Activated CD4-positive, alpha-beta T cell treated with anti-CD3 and anti-CD28 coated beads, Interleukin-2, amount 10 ng/mL, durations not matched to agents 7 days and 5 days (primary cell): ENCODE measurements at regions not wholly inside any gene's neighbourhood (a gene's known extent, or its start where the extent isn't known, plus 50 kb on each side); places are given as distances from the start of the nearest gene placed in this dataset.

Experiments used
- CTCF ChIA-PET: fragments of 350-600 bp; sonication (Branson Sonifier 250); formaldehyde crosslinking; loops from one replicate; lab custom pipeline; 2021; ENCODE audit warnings: antibody characterized with exemption; lab: Charles Lee
- POLR2A ChIA-PET: fragments of 350-600 bp; sonication (Branson Sonifier 250); formaldehyde crosslinking; loops from one replicate; lab custom pipeline; 2021; ENCODE audit warnings: antibody characterized with exemption; lab: Charles Lee
- DNase-seq: peaks from one replicate; pipeline ENCODE4 v3.0.0-alpha.2; 2020
- H3K27ac Mint-ChIP-seq: one replicate; pipeline ENCODE4 v1.8.0; 2021; ENCODE audit warnings: mild to moderate bottlenecking, moderate library complexity, mixed read lengths
- H3K27me3 Mint-ChIP-seq: one replicate; pipeline ENCODE4 v1.8.0; 2021; ENCODE audit warnings: mixed read lengths
- H3K36me3 Mint-ChIP-seq: one replicate; pipeline ENCODE4 v1.8.0; 2021; ENCODE audit warnings: low read depth, mixed read lengths
- H3K4me1 Mint-ChIP-seq: one replicate; pipeline ENCODE4 v1.8.0; 2021; ENCODE audit warnings: mixed read lengths
- H3K4me3 Mint-ChIP-seq: one replicate; pipeline ENCODE4 v1.8.0; 2021; ENCODE audit warnings: mild to moderate bottlenecking, moderate library complexity, mixed read lengths
- H3K9me3 Mint-ChIP-seq: one replicate; pipeline ENCODE4 v1.8.0; 2021; ENCODE audit warnings: mixed read lengths

- H3K36me3 Mint-ChIP-seq, result no peaks in the 10 kb centered on the region
- no peaks in the 10 kb centered on the region for H3K4me1 Mint-ChIP-seq
- CTCF ChIA-PET, result no interaction called here
- no peak overlapping the region for H3K4me3 Mint-ChIP-seq
- DNase-seq, result no peak
- no peaks in the 10 kb centered on the region for H3K9me3 Mint-ChIP-seq
- POLR2A ChIA-PET, result no interaction called here
- H3K27ac Mint-ChIP-seq, result no peak overlapping the region
- H3K27me3 Mint-ChIP-seq, result no peaks in the 10 kb centered on the region
Observed at GRCh38 chr5:164346785-164347630, 841.6 kb downstream of the MAT2B start.

GRCh38 chr5:164350236-164350635, 844.8 kb downstream of the MAT2B start:
- H3K4me1 Mint-ChIP-seq, result no peaks in the 10 kb centered on the region
- DNase-seq, result no peak
- no peaks in the 10 kb centered on the region for H3K36me3 Mint-ChIP-seq
- ChIA-PET CTCF (no interaction called here), POLR2A (no interaction called here)
- H3K4me3 Mint-ChIP-seq, result no peak overlapping the region
- no peaks in the 10 kb centered on the region for H3K27me3 Mint-ChIP-seq
- H3K27ac Mint-ChIP-seq, result no peak overlapping the region
- H3K9me3 Mint-ChIP-seq, result no peaks in the 10 kb centered on the region

GRCh38 chr5:164351245-164351834, 845.9 kb downstream of the MAT2B start:
- POLR2A ChIA-PET, result no interaction called here

GRCh38 chr5:164352695-164353094, 847.3 kb downstream of the MAT2B start:
- Mint-ChIP-seq H3K36me3 (no peaks in the 10 kb centered on the region), H3K9me3 (no peaks in the 10 kb centered on the region), H3K4me3 (no peak overlapping the region), H3K27me3 (no peaks in the 10 kb centered on the region), H3K4me1 (no peaks in the 10 kb centered on the region), H3K27ac (no peak overlapping the region)
- DNase-seq, result no peak
- POLR2A ChIA-PET, result no interaction called here
- CTCF ChIA-PET, result no interaction called here

More at GRCh38 chr5:164351245-164351834, 845.9 kb downstream of the MAT2B start:
- no peak for DNase-seq
- Mint-ChIP-seq H3K4me1 (no peaks in the 10 kb centered on the region), H3K27me3 (no peaks in the 10 kb centered on the region), H3K4me3 (no peak overlapping the region), H3K36me3 (no peaks in the 10 kb centered on the region), H3K27ac (no peak overlapping the region), H3K9me3 (no peaks in the 10 kb centered on the region)
- CTCF ChIA-PET, result no interaction called here

GRCh38 chr5:164353155-164353554, 847.7 kb downstream of the MAT2B start:
- POLR2A ChIA-PET, result no interaction called here
- no peaks in the 10 kb centered on the region for H3K27me3 Mint-ChIP-seq
- CTCF ChIA-PET, result no interaction called here
- no peak for DNase-seq
- H3K9me3 Mint-ChIP-seq, result no peaks in the 10 kb centered on the region
- H3K36me3 Mint-ChIP-seq, result no peaks in the 10 kb centered on the region
- H3K4me3 Mint-ChIP-seq, result no peak overlapping the region
- no peak overlapping the region for H3K27ac Mint-ChIP-seq
- H3K4me1 Mint-ChIP-seq, result no peaks in the 10 kb centered on the region

GRCh38 chr5:164354139-164354751, 848.8 kb downstream of the MAT2B start:
- Mint-ChIP-seq H3K36me3 (no peaks in the 10 kb centered on the region), H3K27me3 (no peaks in the 10 kb centered on the region), H3K9me3 (no peaks in the 10 kb centered on the region), H3K4me3 (no peak overlapping the region), H3K4me1 (no peaks in the 10 kb centered on the region), H3K27ac (no peak overlapping the region)
- POLR2A ChIA-PET, result no interaction called here
- DNase-seq, result no peak
- CTCF ChIA-PET, result no interaction called here

GRCh38 chr5:164355267-164355830, 849.9 kb downstream of the MAT2B start:
- ChIA-PET POLR2A (no interaction called here), CTCF (no interaction called here)
- no peak for DNase-seq
- no peaks in the 10 kb centered on the region for H3K27me3 Mint-ChIP-seq
- H3K27ac Mint-ChIP-seq, result no peak overlapping the region
- H3K4me3 Mint-ChIP-seq, result no peak overlapping the region
- no peaks in the 10 kb centered on the region for H3K36me3 Mint-ChIP-seq
- no peaks in the 10 kb centered on the region for H3K9me3 Mint-ChIP-seq
- H3K4me1 Mint-ChIP-seq, result no peaks in the 10 kb centered on the region

- no peak for DNase-seq
- POLR2A ChIA-PET, result no interaction called here
- Mint-ChIP-seq H3K9me3 (no peaks in the 10 kb centered on the region), H3K36me3 (no peaks in the 10 kb centered on the region), H3K27me3 (no peaks in the 10 kb centered on the region), H3K4me1 (no peaks in the 10 kb centered on the region), H3K4me3 (no peak overlapping the region), H3K27ac (no peak overlapping the region)
- CTCF ChIA-PET, result no interaction called here
Observed at GRCh38 chr5:164356790-164357189, 851.4 kb downstream of the MAT2B start.

GRCh38 chr5:164357395-164358033, 852.1 kb downstream of the MAT2B start:
- no peak overlapping the region for H3K27ac Mint-ChIP-seq
- no peaks in the 10 kb centered on the region for H3K36me3 Mint-ChIP-seq
- no peaks in the 10 kb centered on the region for H3K27me3 Mint-ChIP-seq
- DNase-seq, result no peak
- POLR2A ChIA-PET, result no interaction called here
- H3K9me3 Mint-ChIP-seq, result no peaks in the 10 kb centered on the region
- CTCF ChIA-PET, result no interaction called here
- H3K4me1 Mint-ChIP-seq, result no peaks in the 10 kb centered on the region
- H3K4me3 Mint-ChIP-seq, result no peak overlapping the region

- Mint-ChIP-seq H3K9me3 (no peaks in the 10 kb centered on the region), H3K27me3 (no peaks in the 10 kb centered on the region), H3K4me3 (no peak overlapping the region), H3K36me3 (no peaks in the 10 kb centered on the region), H3K27ac (no peak overlapping the region), H3K4me1 (no peaks in the 10 kb centered on the region)
- CTCF ChIA-PET, result no interaction called here
- POLR2A ChIA-PET, result no interaction called here
- no peak for DNase-seq
Observed at GRCh38 chr5:164358531-164359259, 853.3 kb downstream of the MAT2B start.

- DNase-seq, result no peak
- no peaks in the 10 kb centered on the region for H3K27me3 Mint-ChIP-seq
- no peaks in the 10 kb centered on the region for H3K4me1 Mint-ChIP-seq
- POLR2A ChIA-PET, result no interaction called here
- H3K9me3 Mint-ChIP-seq, result no peaks in the 10 kb centered on the region
- no peak overlapping the region for H3K4me3 Mint-ChIP-seq
- CTCF ChIA-PET, result no interaction called here
- H3K27ac Mint-ChIP-seq, result no peak overlapping the region
- no peaks in the 10 kb centered on the region for H3K36me3 Mint-ChIP-seq
Observed at GRCh38 chr5:164359260-164360255, 854.1 kb downstream of the MAT2B start.
